OCI-LY3 (cell line): ENCODE measurements at regions not wholly inside any gene's neighbourhood (a gene's known extent, or its start where the extent isn't known, plus 50 kb on each side); places are given as distances from the start of the nearest gene placed in this dataset.

ENCODE experiments used
- H2AFZ ChIP-seq: fragments of 200-600, 300-600 bp; shearing (Covaris generic); 2 replicates; pipeline ENCODE4 v1.6.0; 2014; ENCODE audit warnings: antibody characterized with exemption, low read depth, low read length
- H3K27ac ChIP-seq: fragments of 200-600, 300-600 bp; sonication (generic); 2 replicates; pipeline ENCODE4 v1.5.1; 2014; ENCODE audit warnings: mild to moderate bottlenecking, low read length, moderate library complexity, mixed read lengths
- H3K27me3 ChIP-seq: fragments of 200-600, 300-600 bp; sonication (generic); 2 replicates; pipeline ENCODE4 v1.6.1; 2014; ENCODE audit warnings: low read depth, low read length, mixed read lengths
- H3K36me3 ChIP-seq: fragments of 200-600, 300-600 bp; sonication (generic); replicated peaks from 2 replicates; pipeline ENCODE3; 2014; ENCODE audit warnings: low read depth, low read length, mixed read lengths
- H3K4me1 ChIP-seq: fragments of 300-600, 200-600 bp; sonication (generic); 2 replicates; pipeline ENCODE4 v1.6.1; 2014; ENCODE audit warnings: low read length, mixed read lengths
- H3K4me2 ChIP-seq: fragments of 200-600, 300-600 bp; sonication (generic); 2 replicates; pipeline ENCODE4 v1.6.1; 2014; ENCODE audit warnings: low read length, mixed read lengths
- H3K4me3 ChIP-seq: fragments of 300-600, 200-600 bp; sonication (generic); 2 replicates; pipeline ENCODE4 v1.5.1; 2014; ENCODE audit warnings: antibody characterized with exemption, mild to moderate bottlenecking, low read length, moderate library complexity
- H3K79me2 ChIP-seq: fragments of 300-600, 200-600 bp; shearing (Covaris generic); 2 replicates; pipeline ENCODE4 v1.6.1; 2014; ENCODE audit warnings: mild to moderate bottlenecking, low read length, mixed read lengths
- H3K9ac ChIP-seq: fragments of 300-600, 200-600 bp; shearing (Covaris generic); 2 replicates; pipeline ENCODE4 v1.6.0; 2014; ENCODE audit warnings: mild to moderate bottlenecking, low read length, moderate library complexity
- H3K9me3 ChIP-seq: fragments of 200-600, 300-600 bp; shearing (Covaris generic); 2 replicates; pipeline ENCODE4 v1.6.1; 2014; ENCODE audit warnings: low read length, mixed read lengths; ENCODE audit not compliant: insufficient read depth
- H4K20me1 ChIP-seq: fragments of 200-600, 300-600 bp; sonication (generic); 2 replicates; pipeline ENCODE4 v1.6.1; 2016; ENCODE audit warnings: low read length, mixed read lengths; ENCODE audit not compliant: insufficient read depth
- CTCF ChIP-seq: fragments of 200-600, 300-600 bp; sonication (generic); IDR thresholded peaks from 2 replicates; pipeline ENCODE4 v1.5.1; 2014; ENCODE audit warnings: antibody characterized with exemption, low read length, low read depth
- EZH2phosphoT487 ChIP-seq: fragments of 200-600 bp; shearing (Covaris generic); IDR thresholded peaks from 2 replicates; pipeline ENCODE4 v1.6.1; 2018; ENCODE audit warnings: antibody characterized with exemption, mixed run types, low read depth

- H3K27ac ChIP-seq, result no peak overlapping the region
- no peaks in the 10 kb centered on the region for H3K9me3 ChIP-seq
- no peak overlapping the region for H3K4me2 ChIP-seq
- H2AFZ ChIP-seq, result no peak overlapping the region
- H3K9ac ChIP-seq, result no peak overlapping the region
- TF ChIP-seq EZH2phosphoT487, result no peak
- no peak for TF ChIP-seq CTCF
- no peak overlapping the region for H3K4me3 ChIP-seq
- no peaks in the 10 kb centered on the region for H3K27me3 ChIP-seq
- no peaks in the 10 kb centered on the region for H3K4me1 ChIP-seq
- H4K20me1 ChIP-seq, result no peaks in the 10 kb centered on the region
- no peaks in the 10 kb centered on the region for H3K36me3 ChIP-seq
- H3K79me2 ChIP-seq, result no peaks in the 10 kb centered on the region
Measured at GRCh38 chr16:9526791-9527190, 435.3 kb downstream of the HAPSTR1 start.

GRCh38 chr16:9527976-9528375 is 436.5 kb downstream of the HAPSTR1 start:
- Histone ChIP-seq H3K27me3 (no peaks in the 10 kb centered on the region), H3K36me3 (no peaks in the 10 kb centered on the region), H2AFZ (no peak overlapping the region), H3K4me1 (no peaks in the 10 kb centered on the region), H3K4me2 (no peak overlapping the region), H4K20me1 (no peaks in the 10 kb centered on the region), H3K4me3 (no peak overlapping the region), H3K27ac (no peak overlapping the region), H3K9ac (no peak overlapping the region), H3K9me3 (no peaks in the 10 kb centered on the region), H3K79me2 (no peaks in the 10 kb centered on the region)
- TF ChIP-seq EZH2phosphoT487 (no peak), CTCF (no peak)

GRCh38 chr16:9528511-9529079 is 437.2 kb downstream of the HAPSTR1 start:
- Histone ChIP-seq H3K36me3 (no peaks in the 10 kb centered on the region), H2AFZ (no peak overlapping the region), H3K4me1 (no peaks in the 10 kb centered on the region), H3K79me2 (no peaks in the 10 kb centered on the region), H3K27me3 (no peaks in the 10 kb centered on the region), H3K27ac (no peak overlapping the region), H3K9ac (no peak overlapping the region), H3K4me2 (no peak overlapping the region), H3K9me3 (no peaks in the 10 kb centered on the region), H4K20me1 (no peaks in the 10 kb centered on the region), H3K4me3 (no peak overlapping the region)
- TF ChIP-seq EZH2phosphoT487, result no peak
- TF ChIP-seq CTCF, result no peak

GRCh38 chr16:9533042-9533441 is 441.6 kb downstream of the HAPSTR1 start:
- TF ChIP-seq CTCF (no peak), EZH2phosphoT487 (no peak)
- Histone ChIP-seq H3K9ac (no peak overlapping the region), H2AFZ (no peak overlapping the region), H4K20me1 (no peaks in the 10 kb centered on the region), H3K4me3 (no peak overlapping the region), H3K4me2 (no peak overlapping the region), H3K9me3 (no peaks in the 10 kb centered on the region), H3K36me3 (no peaks in the 10 kb centered on the region), H3K4me1 (no peaks in the 10 kb centered on the region), H3K27me3 (no peaks in the 10 kb centered on the region), H3K79me2 (no peaks in the 10 kb centered on the region), H3K27ac (no peak overlapping the region)
